Progenitor cell of endocrine pancreas (in vitro differentiated cells): ENCODE measurements at regions not wholly inside any gene's neighbourhood (a gene's known extent, or its start where the extent isn't known, plus 50 kb on each side); places are given as distances from the start of the nearest gene placed in this dataset.

ENCODE experiments used
- DNase-seq: peaks from one replicate; pipeline ENCODE4 v3.0.0; 2021; ENCODE audit warnings: low spot score; ENCODE audit not compliant: unreplicated experiment
- H3K27ac Mint-ChIP-seq: 2 replicates; pipeline ENCODE4 v1.8.0; 2021; ENCODE audit warnings: mild to moderate bottlenecking, moderate library complexity, mixed read lengths
- H3K27me3 Mint-ChIP-seq: 2 replicates; pipeline ENCODE4 v1.8.0; 2021; ENCODE audit warnings: mixed read lengths
- H3K36me3 Mint-ChIP-seq: 2 replicates; pipeline ENCODE4 v1.8.0; 2022; ENCODE audit warnings: mixed read lengths; ENCODE audit not compliant: insufficient read depth
- H3K4me1 Mint-ChIP-seq: 2 replicates; pipeline ENCODE4 v1.8.0; 2021; ENCODE audit warnings: low read depth, mixed read lengths
- H3K4me3 Mint-ChIP-seq: 2 replicates; pipeline ENCODE4 v1.8.0; 2021; ENCODE audit warnings: low read depth, mild to moderate bottlenecking, moderate library complexity, mixed read lengths
- H3K9me3 Mint-ChIP-seq: 2 replicates; pipeline ENCODE4 v1.8.0; 2021; ENCODE audit warnings: low read depth, mixed read lengths
- TF ChIP-seq, protein P1 (sequence below): fragments of 200-600 bp; sonication (generic); IDR thresholded peaks from one replicate; pipeline ENCODE4 v1.5.0; 2021; ENCODE audit warnings: antibody characterized with exemption, mild to moderate bottlenecking; ENCODE audit not compliant: unreplicated experiment

DNA sequence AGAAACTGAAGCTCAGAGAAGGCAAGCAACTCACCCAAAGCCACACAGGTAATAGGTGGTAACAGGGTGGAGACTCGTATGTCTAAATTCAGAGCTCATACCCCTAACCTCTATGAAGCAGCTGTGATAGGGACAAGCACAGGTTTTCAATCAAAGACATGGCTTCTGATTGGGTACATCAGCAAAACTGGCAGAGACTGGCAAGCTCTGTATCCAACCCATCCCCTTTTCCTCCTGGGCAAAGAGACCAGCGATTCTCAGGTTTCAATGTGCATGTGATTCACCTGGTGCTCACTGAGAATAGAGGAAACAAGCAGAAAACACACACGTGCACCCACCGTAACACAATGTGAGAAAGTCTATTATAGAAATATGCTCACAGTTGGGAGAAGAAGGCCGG lies 153.0 kb downstream of the SMIM20 start:
- H3K4me1 Mint-ChIP-seq = no peaks in the 10 kb centered on the region
- H3K27me3 Mint-ChIP-seq = peaks cover 6% of the 10 kb centered on the region
- no peak overlapping the region for H3K27ac Mint-ChIP-seq
- H3K4me3 Mint-ChIP-seq = no peak overlapping the region
- peaks cover 2% of the 10 kb centered on the region for H3K36me3 Mint-ChIP-seq
- no peak for DNase-seq
- TF ChIP-seq, protein P1, sequence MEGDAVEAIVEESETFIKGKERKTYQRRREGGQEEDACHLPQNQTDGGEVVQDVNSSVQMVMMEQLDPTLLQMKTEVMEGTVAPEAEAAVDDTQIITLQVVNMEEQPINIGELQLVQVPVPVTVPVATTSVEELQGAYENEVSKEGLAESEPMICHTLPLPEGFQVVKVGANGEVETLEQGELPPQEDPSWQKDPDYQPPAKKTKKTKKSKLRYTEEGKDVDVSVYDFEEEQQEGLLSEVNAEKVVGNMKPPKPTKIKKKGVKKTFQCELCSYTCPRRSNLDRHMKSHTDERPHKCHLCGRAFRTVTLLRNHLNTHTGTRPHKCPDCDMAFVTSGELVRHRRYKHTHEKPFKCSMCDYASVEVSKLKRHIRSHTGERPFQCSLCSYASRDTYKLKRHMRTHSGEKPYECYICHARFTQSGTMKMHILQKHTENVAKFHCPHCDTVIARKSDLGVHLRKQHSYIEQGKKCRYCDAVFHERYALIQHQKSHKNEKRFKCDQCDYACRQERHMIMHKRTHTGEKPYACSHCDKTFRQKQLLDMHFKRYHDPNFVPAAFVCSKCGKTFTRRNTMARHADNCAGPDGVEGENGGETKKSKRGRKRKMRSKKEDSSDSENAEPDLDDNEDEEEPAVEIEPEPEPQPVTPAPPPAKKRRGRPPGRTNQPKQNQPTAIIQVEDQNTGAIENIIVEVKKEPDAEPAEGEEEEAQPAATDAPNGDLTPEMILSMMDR = no peak
- H3K9me3 Mint-ChIP-seq = peaks cover 9% of the 10 kb centered on the region

GRCh38 chr4:26069218-26069617 lies 155.2 kb downstream of the SMIM20 start:
- Mint-ChIP-seq H3K9me3 (peaks cover 9% of the 10 kb centered on the region), H3K36me3 (peaks cover 2% of the 10 kb centered on the region), H3K27me3 (peaks cover 6% of the 10 kb centered on the region), H3K27ac (no peak overlapping the region), H3K4me3 (no peak overlapping the region), H3K4me1 (no peaks in the 10 kb centered on the region)
- TF ChIP-seq, protein P1 = peak; percentile 48
- DNase-seq = no peak

DNA sequence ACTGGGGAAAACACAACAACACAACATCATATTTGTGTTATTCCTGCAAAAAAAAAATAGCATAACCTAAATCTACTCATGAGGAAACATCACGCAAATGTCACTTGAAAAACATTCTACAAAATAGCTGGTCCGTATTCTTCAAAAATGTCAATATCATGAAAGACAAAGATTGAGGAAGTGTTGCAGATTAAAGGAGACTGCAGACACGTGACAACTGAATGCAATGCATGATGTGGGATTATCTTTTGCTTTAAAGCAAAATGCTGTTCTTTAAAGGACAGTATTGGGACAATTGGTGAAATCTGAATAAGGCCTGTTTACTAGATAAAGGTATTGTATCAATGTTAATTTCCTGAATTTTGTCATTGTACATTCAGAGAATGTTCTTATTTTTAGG lies 157.7 kb downstream of the SMIM20 start:
- Mint-ChIP-seq H3K4me1 (peaks cover 5% of the 10 kb centered on the region), H3K27me3 (peaks cover 3% of the 10 kb centered on the region), H3K9me3 (peaks cover 16% of the 10 kb centered on the region), H3K36me3 (peaks cover 2% of the 10 kb centered on the region), H3K4me3 (no peak overlapping the region), H3K27ac (no peak overlapping the region)
- TF ChIP-seq, protein P1 = no peak
- DNase-seq = no peak

GRCh38 chr4:26073886-26074560 lies 160.0 kb downstream of the SMIM20 start:
- no peak overlapping the region for H3K27ac Mint-ChIP-seq
- peaks cover 19% of the 10 kb centered on the region for H3K9me3 Mint-ChIP-seq
- H3K36me3 Mint-ChIP-seq = peaks cover 2% of the 10 kb centered on the region
- H3K27me3 Mint-ChIP-seq = no peaks in the 10 kb centered on the region
- no peak overlapping the region for H3K4me3 Mint-ChIP-seq
- H3K4me1 Mint-ChIP-seq = peaks cover 5% of the 10 kb centered on the region
- TF ChIP-seq, protein P1 = no peak
- no peak for DNase-seq

DNA sequence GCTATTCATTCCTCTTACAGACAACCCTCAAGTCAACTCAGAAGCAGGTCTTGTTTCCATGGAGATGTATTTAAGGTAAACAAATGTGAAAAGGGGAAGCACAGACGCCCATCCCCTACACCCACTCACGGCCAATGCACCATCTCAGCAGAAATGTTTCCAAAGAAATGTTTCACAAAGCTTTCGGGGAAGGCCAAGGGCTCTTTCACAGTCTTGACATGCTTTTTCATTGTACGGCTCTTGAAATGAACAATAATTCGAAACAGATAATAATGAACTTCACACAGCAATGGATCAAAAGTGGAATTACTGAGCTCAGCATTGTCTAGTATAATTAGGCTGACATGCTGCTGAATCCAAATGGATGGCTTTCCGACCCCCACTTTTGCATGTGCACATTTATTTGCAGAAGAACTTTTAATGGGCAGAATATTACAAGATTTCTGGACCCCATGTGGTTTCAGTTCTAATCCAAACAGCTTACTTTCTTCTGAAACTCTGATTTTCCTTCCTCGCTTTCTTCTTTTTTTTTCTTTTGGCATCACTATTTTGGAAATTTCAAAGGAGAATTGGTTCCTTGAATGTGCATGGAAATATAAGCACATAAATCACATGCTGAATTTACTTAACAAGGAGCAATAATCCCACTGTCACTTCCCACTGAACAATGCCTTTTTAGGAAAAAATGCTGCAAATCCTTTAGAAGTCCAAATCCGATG lies 160.9 kb downstream of the SMIM20 start:
- peak overlapping the region; percentile 67 for H3K27ac Mint-ChIP-seq
- no peak for DNase-seq
- H3K36me3 Mint-ChIP-seq = peaks cover 2% of the 10 kb centered on the region
- H3K4me3 Mint-ChIP-seq = no peak overlapping the region
- H3K27me3 Mint-ChIP-seq = no peaks in the 10 kb centered on the region
- peaks cover 5% of the 10 kb centered on the region for H3K4me1 Mint-ChIP-seq
- H3K9me3 Mint-ChIP-seq = peaks cover 19% of the 10 kb centered on the region
- TF ChIP-seq, protein P1 = no peak
